ENCODE measurements at regions not wholly inside any gene's neighbourhood (a gene's known extent, or its start where the extent isn't known, plus 50 kb on each side); places are given as distances from the start of the nearest gene placed in this dataset.

- TF ChIP-seq, protein P1, sequence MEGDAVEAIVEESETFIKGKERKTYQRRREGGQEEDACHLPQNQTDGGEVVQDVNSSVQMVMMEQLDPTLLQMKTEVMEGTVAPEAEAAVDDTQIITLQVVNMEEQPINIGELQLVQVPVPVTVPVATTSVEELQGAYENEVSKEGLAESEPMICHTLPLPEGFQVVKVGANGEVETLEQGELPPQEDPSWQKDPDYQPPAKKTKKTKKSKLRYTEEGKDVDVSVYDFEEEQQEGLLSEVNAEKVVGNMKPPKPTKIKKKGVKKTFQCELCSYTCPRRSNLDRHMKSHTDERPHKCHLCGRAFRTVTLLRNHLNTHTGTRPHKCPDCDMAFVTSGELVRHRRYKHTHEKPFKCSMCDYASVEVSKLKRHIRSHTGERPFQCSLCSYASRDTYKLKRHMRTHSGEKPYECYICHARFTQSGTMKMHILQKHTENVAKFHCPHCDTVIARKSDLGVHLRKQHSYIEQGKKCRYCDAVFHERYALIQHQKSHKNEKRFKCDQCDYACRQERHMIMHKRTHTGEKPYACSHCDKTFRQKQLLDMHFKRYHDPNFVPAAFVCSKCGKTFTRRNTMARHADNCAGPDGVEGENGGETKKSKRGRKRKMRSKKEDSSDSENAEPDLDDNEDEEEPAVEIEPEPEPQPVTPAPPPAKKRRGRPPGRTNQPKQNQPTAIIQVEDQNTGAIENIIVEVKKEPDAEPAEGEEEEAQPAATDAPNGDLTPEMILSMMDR (conservative IDR thresholded peaks at IDR 0.05; ENCODE audit: low read length) = no peak
- TF ChIP-seq EZH2phosphoT487 (IDR thresholded peaks at IDR 0.05; ENCODE audit: borderline replicate concordance) = no peak
Measured at GRCh38 chr17:70776441-70776840, 607.1 kb downstream of the KCNJ2 start.

Data from Loucy (cell line).